Heart right ventricle (tissue), 16 donors: ENCODE measurements at regions not wholly inside any gene's neighbourhood (a gene's known extent, or its start where the extent isn't known, plus 50 kb on each side); places are given as distances from the start of the nearest gene placed in this dataset.

Experiments used
- ATAC-seq, 8 donors: fragments of 200-7000 bp; cut with Tn5 transposase; one replicate each; pipeline ENCODE4 v1.9.1; 2020; ENCODE audit warnings: mild to moderate bottlenecking in 8 of 8, moderate library complexity in 8 of 8, moderate number of reproducible peaks in 1 of 8
- DNase-seq, 2 donors: peaks; one replicate each; pipeline ENCODE4 v3.0.0-alpha.2; 2020
- H3K27ac ChIP-seq, 10 donors: fragments of 200-600 bp; sonication (generic) in 2 of 10; one replicate each; pipeline versions ENCODE4 v1.5.0 to v1.8.0; 2020 to 2022; ENCODE audit warnings: mild to moderate bottlenecking in 3 of 10
- H3K27me3 ChIP-seq, 7 donors: fragments of 200-600 bp; one replicate each; pipeline ENCODE4 v1.8.0; 2021 to 2022; ENCODE audit warnings: mild to moderate bottlenecking in 2 of 7
- H3K36me3 ChIP-seq, 9 donors: fragments of 200-600 bp; sonication (generic) in 1 of 9; one replicate each; pipeline versions ENCODE4 v1.5.0 to v1.8.0; 2020 to 2022; ENCODE audit warnings: mild to moderate bottlenecking in 2 of 9
- H3K4me1 ChIP-seq, 9 donors: fragments of 200-600 bp; sonication (generic) in 1 of 9; one replicate each; pipeline versions ENCODE4 v1.5.0 to v1.8.0; 2020 to 2022; ENCODE audit warnings: mild to moderate bottlenecking in 4 of 9
- H3K4me3 ChIP-seq, 10 donors: fragments of 200-600 bp; sonication (generic) in 2 of 10; one replicate each; pipeline versions ENCODE4 v1.5.0 to v1.8.0; 2020 to 2022; ENCODE audit warnings: mild to moderate bottlenecking in 7 of 10, moderate library complexity in 2 of 10
- H3K9me3 ChIP-seq, 11 donors: fragments of 200-600 bp in 10 of 11; sonication (generic) in 2 of 11; one replicate each; pipeline versions ENCODE4 v1.5.0 to v1.8.0; 2013 to 2022; ENCODE audit warnings: mild to moderate bottlenecking in 2 of 11, control low read depth in 1 of 11, moderate library complexity in 1 of 11
- WGBS, 2 donors: extraction: QIAGEN DNeasy Blood & Tissue Kit; methylation state at CpG; one replicate each; pipeline ENCODE4 v1.1.7; 2013; ENCODE audit warnings: inconsistent platforms in 1 of 2; 5-methylcytosine and 5-hydroxymethylcytosine counted together
- intact Hi-C, 10 donors: fragments of 100-400 bp; cut with DNase I; formaldehyde crosslinking; loops; one replicate each; pipeline versions ENCODE4 v1.11.1 to v1.14.2; 2022
- TF ChIP-seq, protein P1 (sequence below), 9 donors: fragments of 200-600 bp; sonication (generic) in 2 of 9; IDR thresholded peaks; one replicate each; pipeline versions ENCODE4 v1.5.0 to v1.8.0; 2021 to 2022; ENCODE audit warnings: antibody characterized with exemption in 9 of 9, mild to moderate bottlenecking in 5 of 9, moderate library complexity in 1 of 9
- donor health status: Arrhythmogenic right ventricular cardiomyopathy.
- donor health status: ischemic (EF 13 %, LVEDD 7.1; RV severe dilation, severe dysfunction).
- donor health status: healthy with polysubstance abuse.
- donor health status: DM: no; HTN: yes; CAD: no.
- donor health status: DM: no; HTN: no; CAD: no.
- donor health status: ischemic (EF 25% LVEDD 6.9; RV normal size, moderate dysfunction).
- donor health status: ischemic (EF 25% LVEDD 5.7; RV mildly dilated, moderate dysfunction).
- donor health status: healthy.
- donor health status: DM: yes; HTN: yes; CAD: no.
- donor health status: Ischemic cardiomyopathy.
- donor health status: ischemic (EF 35%, LVEDD 5.7; RV mildly dilated, moderate dysfunction).
- donor health status: nonischemic (EF 11% LVEDD 7.7; RV severe dilation, severe dysfunction).
- donor health status: DM: yes; HTN: yes; CAD: no.
- donor health status: PGD.
- donor health status: ischemic (EF 29% LVEDD 5.4; RV normal size, mild dysfunction).
- donor health status: nonischemic (EF 23%, LVEDD 6.1; RV moderate dilation, normal function).

DNA sequence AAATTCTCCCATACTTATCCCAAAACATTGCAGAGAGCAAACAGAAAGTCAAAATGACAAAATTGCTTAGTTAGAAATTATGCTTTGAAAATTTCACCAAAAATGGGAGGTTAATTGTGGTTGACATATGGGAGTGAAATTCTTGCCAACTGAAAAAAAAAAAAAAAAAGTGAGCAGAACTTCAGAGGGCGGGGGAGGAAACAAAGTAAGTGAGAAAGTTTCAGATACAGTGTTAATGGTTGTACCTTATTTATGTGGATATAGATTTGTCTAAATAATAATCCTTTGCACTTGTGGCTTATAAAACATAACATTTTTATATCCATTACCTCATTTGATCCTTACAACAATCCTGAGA lies 91.5 kb upstream of the RAP2B start:
- DNase-seq (no peak), ATAC-seq (no peak)
- Histone ChIP-seq H3K27me3 (no peaks in the 10 kb centered on the region), H3K36me3 (no peaks in the 10 kb centered on the region), H3K4me1 (peaks cover 0 to 14% (median 0%) of the 10 kb centered on the region in 9 donors), H3K4me3 (no peak overlapping the region), H3K27ac (no peak overlapping the region), H3K9me3 (no peaks in the 10 kb centered on the region)
- intact Hi-C loops: no loop called here
- TF ChIP-seq, protein P1, sequence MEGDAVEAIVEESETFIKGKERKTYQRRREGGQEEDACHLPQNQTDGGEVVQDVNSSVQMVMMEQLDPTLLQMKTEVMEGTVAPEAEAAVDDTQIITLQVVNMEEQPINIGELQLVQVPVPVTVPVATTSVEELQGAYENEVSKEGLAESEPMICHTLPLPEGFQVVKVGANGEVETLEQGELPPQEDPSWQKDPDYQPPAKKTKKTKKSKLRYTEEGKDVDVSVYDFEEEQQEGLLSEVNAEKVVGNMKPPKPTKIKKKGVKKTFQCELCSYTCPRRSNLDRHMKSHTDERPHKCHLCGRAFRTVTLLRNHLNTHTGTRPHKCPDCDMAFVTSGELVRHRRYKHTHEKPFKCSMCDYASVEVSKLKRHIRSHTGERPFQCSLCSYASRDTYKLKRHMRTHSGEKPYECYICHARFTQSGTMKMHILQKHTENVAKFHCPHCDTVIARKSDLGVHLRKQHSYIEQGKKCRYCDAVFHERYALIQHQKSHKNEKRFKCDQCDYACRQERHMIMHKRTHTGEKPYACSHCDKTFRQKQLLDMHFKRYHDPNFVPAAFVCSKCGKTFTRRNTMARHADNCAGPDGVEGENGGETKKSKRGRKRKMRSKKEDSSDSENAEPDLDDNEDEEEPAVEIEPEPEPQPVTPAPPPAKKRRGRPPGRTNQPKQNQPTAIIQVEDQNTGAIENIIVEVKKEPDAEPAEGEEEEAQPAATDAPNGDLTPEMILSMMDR (IDR thresholded peaks at IDR 0.05): no peak
- 69 to 76% methylated on average over 1 of the region's 1 CpG for WGBS, 2 donors

DNA sequence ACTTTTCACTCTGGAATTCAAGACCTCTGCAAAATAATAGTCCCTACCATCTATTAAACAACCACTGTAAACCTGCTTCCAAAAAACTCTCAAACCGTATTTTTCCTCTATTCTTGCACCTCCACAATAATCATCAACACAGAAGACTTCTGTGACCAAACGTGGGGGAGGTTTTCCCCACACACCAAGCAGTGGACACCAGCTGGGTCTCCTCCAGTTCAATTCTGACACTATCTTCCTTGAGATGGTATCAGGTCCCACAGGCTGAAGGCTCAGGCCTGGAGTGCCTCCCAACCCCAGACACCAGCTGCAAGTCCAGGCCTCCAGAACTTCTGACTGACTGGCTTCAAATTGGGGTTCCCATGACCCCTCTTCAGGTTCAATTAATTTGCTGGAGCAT lies 89.6 kb upstream of the RAP2B start:
- H3K27me3 ChIP-seq: no peaks in the 10 kb centered on the region
- no peak overlapping the region for H3K4me3 ChIP-seq
- no peak overlapping the region for H3K27ac ChIP-seq
- intact Hi-C loops: no loop called here
- peaks cover 0 to 14% (median 0%) of the 10 kb centered on the region in 9 donors for H3K4me1 ChIP-seq
- H3K36me3 ChIP-seq: no peaks in the 10 kb centered on the region
- DNase-seq (no peak), ATAC-seq (no peak)
- TF ChIP-seq, protein P1 (IDR thresholded peaks at IDR 0.05): no peak
- WGBS, 2 donors: 70 to 80% methylated on average over 2 of the region's 2 CpGs
- no peaks in the 10 kb centered on the region for H3K9me3 ChIP-seq

DNA sequence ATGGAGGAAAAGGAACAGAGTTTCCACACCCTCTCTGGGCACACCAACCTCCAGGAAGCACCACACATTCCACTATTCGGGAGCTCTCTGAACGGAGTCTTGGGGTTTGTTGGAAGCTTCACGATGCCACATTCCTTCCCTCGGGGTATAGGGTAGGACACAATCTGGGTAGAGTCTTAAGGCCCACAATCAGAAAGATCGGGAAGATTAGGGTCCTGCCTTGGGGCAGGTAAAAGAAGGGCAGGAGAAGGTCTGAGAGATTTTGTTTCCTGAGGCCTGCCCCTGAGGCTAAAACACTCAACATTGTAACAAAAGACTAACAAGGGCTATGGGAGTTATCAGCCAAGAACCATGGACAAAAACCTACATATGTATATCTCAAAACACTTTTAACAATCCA lies 89.2 kb upstream of the RAP2B start:
- DNase-seq: no peak

DNA sequence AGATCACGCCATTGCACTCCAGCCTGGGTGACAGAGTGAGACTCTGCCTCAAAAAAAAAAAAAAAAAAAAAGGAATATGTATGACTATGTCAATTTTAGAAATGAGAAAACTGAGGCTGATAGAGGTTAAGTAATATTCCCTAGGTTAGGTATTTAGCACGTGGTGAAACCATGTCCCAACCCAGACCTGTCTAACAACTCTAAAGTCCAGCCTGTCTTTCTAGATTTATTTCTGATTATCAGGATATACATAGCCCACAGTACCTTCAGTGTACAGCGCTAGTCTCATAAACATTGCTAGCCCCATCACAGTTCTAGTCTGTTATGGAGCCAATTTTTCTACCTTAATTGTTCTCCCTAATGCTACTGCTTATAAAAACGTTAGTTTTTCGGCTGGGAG lies 88.4 kb upstream of the RAP2B start:
- DNase-seq (no peak), ATAC-seq (no peak)
- Histone ChIP-seq H3K4me1 (peaks cover 0 to 14% (median 0%) of the 10 kb centered on the region in 9 donors), H3K4me3 (no peak overlapping the region), H3K36me3 (no peaks in the 10 kb centered on the region), H3K9me3 (no peaks in the 10 kb centered on the region), H3K27me3 (no peaks in the 10 kb centered on the region), H3K27ac (no peak overlapping the region)
- intact Hi-C loops: no loop called here
- 89 to 91% methylated on average over 5 of the region's 5 CpGs for WGBS, 2 donors
- TF ChIP-seq, protein P1 (IDR thresholded peaks at IDR 0.05): no peak

More for the DNA sequence above, 89.2 kb upstream of the RAP2B start:
- no peaks in the 10 kb centered on the region for H3K36me3 ChIP-seq
- no peak overlapping the region for H3K27ac ChIP-seq
- intact Hi-C loops: no loop called here
- no peak for ATAC-seq
- no peaks in the 10 kb centered on the region for H3K9me3 ChIP-seq
- WGBS, 2 donors: 82% methylated on average over 5 of the region's 5 CpGs
- H3K4me3 ChIP-seq: no peak overlapping the region
- no peaks in the 10 kb centered on the region for H3K27me3 ChIP-seq
- peaks cover 0 to 14% (median 0%) of the 10 kb centered on the region in 9 donors for H3K4me1 ChIP-seq
- TF ChIP-seq, protein P1 (IDR thresholded peaks at IDR 0.05): no peak

DNA sequence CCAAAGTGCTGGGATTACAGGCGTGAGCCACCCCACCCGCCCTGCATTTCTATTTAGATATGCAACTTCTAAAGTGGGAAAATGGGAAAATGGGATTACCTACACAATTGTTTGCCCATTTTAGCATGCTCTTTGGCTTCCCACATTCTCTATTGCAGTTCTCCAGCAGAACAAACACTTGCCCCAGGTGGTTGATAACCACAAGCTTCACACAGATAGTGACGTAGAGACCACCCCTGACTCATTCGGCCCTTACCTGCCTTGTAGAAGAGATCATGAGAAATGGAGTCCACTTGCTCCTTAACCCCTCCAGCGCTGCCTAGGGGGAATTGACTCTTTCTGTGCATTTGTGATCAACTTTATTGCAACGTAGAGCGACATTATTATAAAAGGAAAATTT lies 83.2 kb upstream of the RAP2B start:
- no peaks in the 10 kb centered on the region for H3K4me1 ChIP-seq
- intact Hi-C loops: no loop called here
- TF ChIP-seq, protein P1 (IDR thresholded peaks at IDR 0.05): no peak
- DNase-seq (no peak), ATAC-seq (no peak)
- 60 to 78% methylated on average over 7 of the region's 7 CpGs for WGBS, 2 donors
- no peaks in the 10 kb centered on the region for H3K27me3 ChIP-seq
- H3K27ac ChIP-seq: no peak overlapping the region
- H3K36me3 ChIP-seq: no peaks in the 10 kb centered on the region
- H3K9me3 ChIP-seq: no peaks in the 10 kb centered on the region
- no peak overlapping the region for H3K4me3 ChIP-seq
